IMR-90 (cell line): ENCODE measurements at regions not wholly inside any gene's neighbourhood (a gene's known extent, or its start where the extent isn't known, plus 50 kb on each side); places are given as distances from the start of the nearest gene placed in this dataset.

Experiments
- ATAC-seq: fragments of 200-7000 bp; cut with Tn5 transposase; 2 replicates; pipeline ENCODE4 v1.9.1; 2020; ENCODE audit warnings: low read depth, mild to moderate bottlenecking, moderate library complexity
- BruUV-seq: library from RNA; stranded (reverse); fragments of 400-500 nt; replicated peaks from 2 replicates; lab custom pipeline; 2021; lab: Mats Ljungman, UMichigan
- CTCF ChIA-PET: fragments of 300-600 bp; formaldehyde crosslinking; extraction: SDS; loops from one replicate; lab custom pipeline; 2021; ENCODE audit warnings: antibody characterized with exemption; lab: Yijun Ruan, JAX
- POLR2A ChIA-PET: fragments of 300-600 bp; sonication (Branson Sonifier 250); formaldehyde crosslinking; loops from one replicate; lab custom pipeline; 2022; ENCODE audit warnings: antibody characterized with exemption; ENCODE audit not compliant: unreplicated experiment; lab: Charles Lee
- DNase-seq: peaks from one replicate; pipeline ENCODE4 v3.0.0; 2013
- H2AFZ ChIP-seq: replicated peaks from 2 replicates; pipeline ENCODE3; 2013; ENCODE audit warnings: low read length, mild to moderate bottlenecking; ENCODE audit not compliant: poor library complexity
- H2AK5ac ChIP-seq: 2 replicates; pipeline ENCODE4 v1.6.1; 2013; ENCODE audit warnings: low read depth, low read length, inconsistent platforms
- H2AK9ac ChIP-seq: replicated peaks from 2 replicates; pipeline ENCODE3; 2013; ENCODE audit warnings: mild to moderate bottlenecking, low read depth, low read length, moderate library complexity; ENCODE audit not compliant: poor library complexity
- H2BK120ac ChIP-seq: 2 replicates; pipeline ENCODE4 v1.6.1; 2013; ENCODE audit warnings: low read depth, low read length, inconsistent platforms
- H2BK15ac ChIP-seq: 3 replicates; pipeline ENCODE4 v1.6.1; 2013; ENCODE audit warnings: low read depth, low read length, inconsistent platforms
- H2BK20ac ChIP-seq: 2 replicates; pipeline ENCODE4 v1.6.1; 2013; ENCODE audit warnings: low read depth, mild to moderate bottlenecking, inconsistent platforms, low read length, moderate library complexity
- H2BK5ac ChIP-seq: 2 replicates; pipeline ENCODE4 v1.6.1; 2013; ENCODE audit warnings: mild to moderate bottlenecking, low read depth, low read length, inconsistent platforms; ENCODE audit not compliant: poor library complexity, severe bottlenecking
- H3K14ac ChIP-seq: replicated peaks from 2 replicates; pipeline ENCODE4 v1.6.1; 2013; ENCODE audit warnings: low read depth, low read length, inconsistent platforms
- H3K18ac ChIP-seq: 2 replicates; pipeline ENCODE4 v1.6.1; 2013; ENCODE audit warnings: low read depth, low read length, control low read depth
- H3K23ac ChIP-seq: 2 replicates; pipeline ENCODE4 v1.6.1; 2013; ENCODE audit warnings: low read depth, low read length, inconsistent platforms
- H3K27ac ChIP-seq: 2 replicates; pipeline ENCODE4 v1.5.1; 2013; ENCODE audit warnings: mild to moderate bottlenecking, control low read depth, low read length; ENCODE audit not compliant: insufficient read depth
- H3K27me3 ChIP-seq: 2 replicates; pipeline ENCODE4 v1.6.1; 2013; ENCODE audit warnings: low read length; ENCODE audit not compliant: control insufficient read depth, insufficient read depth
- H3K36me3 ChIP-seq: 2 replicates; pipeline ENCODE4 v1.6.1; 2013; ENCODE audit warnings: low read length, mixed read lengths; ENCODE audit not compliant: control insufficient read depth, insufficient read depth
- H3K4ac ChIP-seq: 2 replicates; pipeline ENCODE4 v1.6.1; 2013; ENCODE audit warnings: low read depth, low read length, inconsistent platforms
- H3K4me1 ChIP-seq: 2 replicates; pipeline ENCODE4 v1.6.1; 2013; ENCODE audit warnings: low read length, mixed read lengths; ENCODE audit not compliant: control insufficient read depth, insufficient read depth
- H3K4me2 ChIP-seq: 2 replicates; pipeline ENCODE4 v1.6.1; 2013; ENCODE audit warnings: low read depth, mild to moderate bottlenecking, control low read depth, low read length, moderate library complexity
- H3K4me3 ChIP-seq: 2 replicates; pipeline ENCODE4 v1.5.1; 2013; ENCODE audit warnings: low read depth, mild to moderate bottlenecking, control low read depth, low read length, moderate library complexity; ENCODE audit not compliant: insufficient read depth
- H3K56ac ChIP-seq: 2 replicates; pipeline ENCODE4 v1.6.1; 2013; ENCODE audit warnings: low read length, inconsistent platforms; ENCODE audit not compliant: insufficient read depth; ENCODE audit errors: extremely low read depth
- H3K79me1 ChIP-seq, 2 experiments: 2 replicates each; pipeline ENCODE4 v1.6.1; 2013; ENCODE audit warnings: low read length in 2 of 2, inconsistent platforms in 1 of 2, low read depth in 1 of 2
- H3K9ac ChIP-seq: 2 replicates; pipeline ENCODE4 v1.6.1; 2013; ENCODE audit warnings: low read depth, low read length, control low read depth
- H3K9me1 ChIP-seq: 2 replicates; pipeline ENCODE4 v1.6.1; 2013; ENCODE audit warnings: low read length, inconsistent platforms; ENCODE audit not compliant: insufficient read depth
- H3K9me3 ChIP-seq: 2 replicates; pipeline ENCODE4 v1.6.1; 2013; ENCODE audit warnings: low read length; ENCODE audit not compliant: control insufficient read depth, insufficient read depth
- H4K20me1 ChIP-seq: 2 replicates; pipeline ENCODE4 v1.6.1; 2013; ENCODE audit warnings: low read length, inconsistent platforms; ENCODE audit not compliant: insufficient read depth
- H4K5ac ChIP-seq: 2 replicates; pipeline ENCODE4 v1.6.1; 2013; ENCODE audit warnings: mild to moderate bottlenecking, low read depth, low read length, control low read depth
- H4K8ac ChIP-seq, 2 experiments: 2 replicates each; pipeline ENCODE4 v1.6.1; 2013; ENCODE audit warnings: low read depth in 2 of 2, low read length in 2 of 2, control low read depth in 1 of 2, inconsistent platforms in 1 of 2
- H4K91ac ChIP-seq: 2 replicates; pipeline ENCODE4 v1.6.1; 2013; ENCODE audit warnings: low read depth, low read length, inconsistent platforms; ENCODE audit not compliant: insufficient read depth
- CEBPB ChIP-seq: IDR thresholded peaks from 2 replicates; pipeline ENCODE4 v1.6.1; 2012; ENCODE audit warnings: low read depth, low read length, improper control_type of control experiment
- CTCF ChIP-seq: conservative IDR thresholded peaks from 2 replicates; pipeline ENCODE4 v1.5.1; 2012; ENCODE audit warnings: mild to moderate bottlenecking, low read depth, low read length, improper control_type of control experiment
- FOS ChIP-seq: fragments of 150-350 bp; IDR thresholded peaks from 2 replicates; pipeline ENCODE4 v1.6.1; 2016; ENCODE audit warnings: low read depth, low read length
- NFE2L2 ChIP-seq: fragments of 150-350 bp; IDR thresholded peaks from 2 replicates; pipeline ENCODE4 v1.6.1; 2016; ENCODE audit warnings: low read depth, mild to moderate bottlenecking, low read length
- RAD21 ChIP-seq: IDR thresholded peaks from 2 replicates; pipeline ENCODE4 v1.6.1; 2012; ENCODE audit warnings: low read length, improper control_type of control experiment
- RCOR1 ChIP-seq: IDR thresholded peaks from 2 replicates; pipeline ENCODE4 v1.6.1; 2012; ENCODE audit warnings: mild to moderate bottlenecking, low read length, improper control_type of control experiment; ENCODE audit not compliant: insufficient replicate concordance
- SMC3 ChIP-seq: fragments of 150-350 bp; IDR thresholded peaks from 2 replicates; pipeline ENCODE4 v1.6.1; 2016; ENCODE audit warnings: low read depth, mild to moderate bottlenecking, antibody characterized with exemption, low read length, moderate library complexity
- USF2 ChIP-seq: fragments of 150-350 bp; IDR thresholded peaks from 2 replicates; pipeline ENCODE4 v1.6.1; 2017; ENCODE audit warnings: mild to moderate bottlenecking, antibody characterized with exemption, low read length, low read depth
- WGBS, 2 experiments: methylation state at CpG; one replicate each; pipeline versions ENCODE4 v1.1.5 to v1.1.7; 2013; ENCODE audit warnings: missing lambda C conversion rate in 2 of 2; ENCODE audit not compliant: insufficient read length in 1 of 2; ENCODE audit errors: extremely low coverage in 2 of 2; 5-methylcytosine and 5-hydroxymethylcytosine counted together
- dilution Hi-C: fragments of 300-500 bp; cut with HindIII; formaldehyde crosslinking; loops from one replicate; pipeline ENCODE4 v1.14.3; 2018; ENCODE audit warnings: low sequenced_read_pairs; ENCODE audit not compliant: unreplicated experiment
- in situ Hi-C: fragments of 300-500 bp; cut with MboI; formaldehyde crosslinking; loops from 3 replicates; pipeline ENCODE4 v1.14.3; 2019; ENCODE audit warnings: low sequenced_read_pairs, inconsistent platforms, mixed read lengths
- intact Hi-C: fragments of 100-400 bp; cut with micrococcal nuclease; formaldehyde crosslinking; loops from 2 replicates; pipeline ENCODE4 v1.10.0; 2022

GRCh38 chr19:5206751-5207075 lies 133.9 kb downstream of the PTPRS start:
- TF ChIP-seq RCOR1 (no peak), CTCF (no peak), CEBPB (no peak), FOS (no peak), NFE2L2 (no peak), USF2 (no peak), RAD21 (no peak), SMC3 (no peak)
- Histone ChIP-seq H4K20me1 (no peaks in the 10 kb centered on the region; the same call in 1 of the 2 replicates), H2BK5ac (no peak overlapping the region), H3K9me1 (no peaks in the 10 kb centered on the region), H3K4me2 (no peak overlapping the region), H2AK9ac (peak overlapping the region; percentile 37), H4K8ac (no peak overlapping the region), H4K5ac (no peak overlapping the region), H3K4me1 (no peaks in the 10 kb centered on the region), H3K79me1 (no peaks in the 10 kb centered on the region; a peak in 1 of 4 replicates), H3K4me3 (no peak overlapping the region), H3K56ac (no peak overlapping the region), H3K18ac (no peak overlapping the region), H4K91ac (no peak overlapping the region), H3K4ac (no peak overlapping the region), H2AK5ac (no peak overlapping the region), H3K9me3 (peaks cover 11% of the 10 kb centered on the region), H3K36me3 (peaks cover 52% of the 10 kb centered on the region), H2BK120ac (no peak overlapping the region), H3K23ac (no peak overlapping the region), H2AFZ (no peak overlapping the region), H2BK15ac (no peak overlapping the region), H3K27me3 (no peaks in the 10 kb centered on the region), H3K14ac (no peak overlapping the region), H3K27ac (no peak overlapping the region), H2BK20ac (no peak overlapping the region), H3K9ac (no peak overlapping the region)
- no TSS peak for BruUV-seq
- intact Hi-C loops, result no loop called here
- 97% methylated on average over 10 of the region's 11 CpGs; no CpG with 5 or more reads in 1 of the 2 experiments for WGBS, 2 experiments
- in situ Hi-C loops, result no loop called here
- ChIA-PET CTCF (no interaction called here), POLR2A (interaction anchor here (0.7 kb wide), 1 partner anchor 15 kb away, joined by 4 read pairs; no protein-coding TSS in a partner anchor)
- dilution Hi-C loops, result no loop called here
- ATAC-seq (no peak), DNase-seq (no peak)
